H1 (cell line): ENCODE measurements at regions not wholly inside any gene's neighbourhood (a gene's known extent, or its start where the extent isn't known, plus 50 kb on each side); places are given as distances from the start of the nearest gene placed in this dataset.

Experiments used
- EGR1 ChIP-seq: IDR thresholded peaks from 2 replicates; pipeline ENCODE4 v1.6.1; 2011; ENCODE audit warnings: low read depth, low read length, borderline replicate concordance
- POLR2AphosphoS5 ChIP-seq: IDR thresholded peaks from 2 replicates; pipeline ENCODE4 v1.6.1; 2011; ENCODE audit warnings: low read depth, low read length
- RFX5 ChIP-seq: IDR thresholded peaks from 2 replicates; pipeline ENCODE4 v1.6.1; 2011; ENCODE audit warnings: low read depth, low read length, improper control_type of control experiment, borderline replicate concordance
- SAP30 ChIP-seq: fragments of 300-600 bp; sonication (generic); IDR thresholded peaks from 2 replicates; pipeline ENCODE4 v1.7.1; 2012; ENCODE audit warnings: low read length, moderate library complexity, mild to moderate bottlenecking, inconsistent platforms; ENCODE audit not compliant: insufficient read depth, insufficient replicate concordance
- SIX5 ChIP-seq: IDR thresholded peaks from 2 replicates; pipeline ENCODE4 v1.6.1; 2011; ENCODE audit warnings: mild to moderate bottlenecking, low read depth, low read length
- SP1 ChIP-seq: IDR thresholded peaks from 2 replicates; pipeline ENCODE4 v1.6.1; 2011; ENCODE audit warnings: low read depth, low read length
- TCF12 ChIP-seq: IDR thresholded peaks from 2 replicates; pipeline ENCODE4 v1.6.1; 2011; ENCODE audit warnings: low read depth, mild to moderate bottlenecking, low read length
- YY1 ChIP-seq: IDR thresholded peaks from 2 replicates; pipeline ENCODE4 v1.6.1; 2011; ENCODE audit warnings: low read depth, mild to moderate bottlenecking, low read length
- TF ChIP-seq, protein P1 (sequence below): fragments of 300-600 bp; sonication (generic); IDR thresholded peaks from 2 replicates; pipeline ENCODE4 v1.7.1; 2012; ENCODE audit warnings: low read length, moderate library complexity, mild to moderate bottlenecking, inconsistent platforms; ENCODE audit not compliant: insufficient replicate concordance

DNA sequence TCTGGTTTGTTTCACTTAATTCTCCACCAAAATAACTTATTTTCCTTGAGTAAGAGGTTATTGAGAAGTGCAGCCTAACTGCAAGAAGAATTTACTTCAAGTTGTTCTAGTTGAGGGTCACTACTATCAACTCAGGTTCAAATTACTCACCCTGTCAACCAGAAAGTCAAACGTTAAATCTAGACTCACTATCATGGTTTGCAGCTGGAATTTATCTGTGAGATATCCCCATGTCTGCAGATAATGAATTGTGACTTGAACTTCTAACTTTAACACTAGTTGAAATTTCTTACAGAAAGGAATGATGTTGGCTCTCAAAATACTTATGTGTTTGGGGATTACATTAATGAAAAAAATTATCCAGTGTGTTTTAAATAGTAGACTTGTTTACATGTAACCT is 1145.7 kb upstream of the NXPH2 start (continued):
- TF ChIP-seq, protein P1, sequence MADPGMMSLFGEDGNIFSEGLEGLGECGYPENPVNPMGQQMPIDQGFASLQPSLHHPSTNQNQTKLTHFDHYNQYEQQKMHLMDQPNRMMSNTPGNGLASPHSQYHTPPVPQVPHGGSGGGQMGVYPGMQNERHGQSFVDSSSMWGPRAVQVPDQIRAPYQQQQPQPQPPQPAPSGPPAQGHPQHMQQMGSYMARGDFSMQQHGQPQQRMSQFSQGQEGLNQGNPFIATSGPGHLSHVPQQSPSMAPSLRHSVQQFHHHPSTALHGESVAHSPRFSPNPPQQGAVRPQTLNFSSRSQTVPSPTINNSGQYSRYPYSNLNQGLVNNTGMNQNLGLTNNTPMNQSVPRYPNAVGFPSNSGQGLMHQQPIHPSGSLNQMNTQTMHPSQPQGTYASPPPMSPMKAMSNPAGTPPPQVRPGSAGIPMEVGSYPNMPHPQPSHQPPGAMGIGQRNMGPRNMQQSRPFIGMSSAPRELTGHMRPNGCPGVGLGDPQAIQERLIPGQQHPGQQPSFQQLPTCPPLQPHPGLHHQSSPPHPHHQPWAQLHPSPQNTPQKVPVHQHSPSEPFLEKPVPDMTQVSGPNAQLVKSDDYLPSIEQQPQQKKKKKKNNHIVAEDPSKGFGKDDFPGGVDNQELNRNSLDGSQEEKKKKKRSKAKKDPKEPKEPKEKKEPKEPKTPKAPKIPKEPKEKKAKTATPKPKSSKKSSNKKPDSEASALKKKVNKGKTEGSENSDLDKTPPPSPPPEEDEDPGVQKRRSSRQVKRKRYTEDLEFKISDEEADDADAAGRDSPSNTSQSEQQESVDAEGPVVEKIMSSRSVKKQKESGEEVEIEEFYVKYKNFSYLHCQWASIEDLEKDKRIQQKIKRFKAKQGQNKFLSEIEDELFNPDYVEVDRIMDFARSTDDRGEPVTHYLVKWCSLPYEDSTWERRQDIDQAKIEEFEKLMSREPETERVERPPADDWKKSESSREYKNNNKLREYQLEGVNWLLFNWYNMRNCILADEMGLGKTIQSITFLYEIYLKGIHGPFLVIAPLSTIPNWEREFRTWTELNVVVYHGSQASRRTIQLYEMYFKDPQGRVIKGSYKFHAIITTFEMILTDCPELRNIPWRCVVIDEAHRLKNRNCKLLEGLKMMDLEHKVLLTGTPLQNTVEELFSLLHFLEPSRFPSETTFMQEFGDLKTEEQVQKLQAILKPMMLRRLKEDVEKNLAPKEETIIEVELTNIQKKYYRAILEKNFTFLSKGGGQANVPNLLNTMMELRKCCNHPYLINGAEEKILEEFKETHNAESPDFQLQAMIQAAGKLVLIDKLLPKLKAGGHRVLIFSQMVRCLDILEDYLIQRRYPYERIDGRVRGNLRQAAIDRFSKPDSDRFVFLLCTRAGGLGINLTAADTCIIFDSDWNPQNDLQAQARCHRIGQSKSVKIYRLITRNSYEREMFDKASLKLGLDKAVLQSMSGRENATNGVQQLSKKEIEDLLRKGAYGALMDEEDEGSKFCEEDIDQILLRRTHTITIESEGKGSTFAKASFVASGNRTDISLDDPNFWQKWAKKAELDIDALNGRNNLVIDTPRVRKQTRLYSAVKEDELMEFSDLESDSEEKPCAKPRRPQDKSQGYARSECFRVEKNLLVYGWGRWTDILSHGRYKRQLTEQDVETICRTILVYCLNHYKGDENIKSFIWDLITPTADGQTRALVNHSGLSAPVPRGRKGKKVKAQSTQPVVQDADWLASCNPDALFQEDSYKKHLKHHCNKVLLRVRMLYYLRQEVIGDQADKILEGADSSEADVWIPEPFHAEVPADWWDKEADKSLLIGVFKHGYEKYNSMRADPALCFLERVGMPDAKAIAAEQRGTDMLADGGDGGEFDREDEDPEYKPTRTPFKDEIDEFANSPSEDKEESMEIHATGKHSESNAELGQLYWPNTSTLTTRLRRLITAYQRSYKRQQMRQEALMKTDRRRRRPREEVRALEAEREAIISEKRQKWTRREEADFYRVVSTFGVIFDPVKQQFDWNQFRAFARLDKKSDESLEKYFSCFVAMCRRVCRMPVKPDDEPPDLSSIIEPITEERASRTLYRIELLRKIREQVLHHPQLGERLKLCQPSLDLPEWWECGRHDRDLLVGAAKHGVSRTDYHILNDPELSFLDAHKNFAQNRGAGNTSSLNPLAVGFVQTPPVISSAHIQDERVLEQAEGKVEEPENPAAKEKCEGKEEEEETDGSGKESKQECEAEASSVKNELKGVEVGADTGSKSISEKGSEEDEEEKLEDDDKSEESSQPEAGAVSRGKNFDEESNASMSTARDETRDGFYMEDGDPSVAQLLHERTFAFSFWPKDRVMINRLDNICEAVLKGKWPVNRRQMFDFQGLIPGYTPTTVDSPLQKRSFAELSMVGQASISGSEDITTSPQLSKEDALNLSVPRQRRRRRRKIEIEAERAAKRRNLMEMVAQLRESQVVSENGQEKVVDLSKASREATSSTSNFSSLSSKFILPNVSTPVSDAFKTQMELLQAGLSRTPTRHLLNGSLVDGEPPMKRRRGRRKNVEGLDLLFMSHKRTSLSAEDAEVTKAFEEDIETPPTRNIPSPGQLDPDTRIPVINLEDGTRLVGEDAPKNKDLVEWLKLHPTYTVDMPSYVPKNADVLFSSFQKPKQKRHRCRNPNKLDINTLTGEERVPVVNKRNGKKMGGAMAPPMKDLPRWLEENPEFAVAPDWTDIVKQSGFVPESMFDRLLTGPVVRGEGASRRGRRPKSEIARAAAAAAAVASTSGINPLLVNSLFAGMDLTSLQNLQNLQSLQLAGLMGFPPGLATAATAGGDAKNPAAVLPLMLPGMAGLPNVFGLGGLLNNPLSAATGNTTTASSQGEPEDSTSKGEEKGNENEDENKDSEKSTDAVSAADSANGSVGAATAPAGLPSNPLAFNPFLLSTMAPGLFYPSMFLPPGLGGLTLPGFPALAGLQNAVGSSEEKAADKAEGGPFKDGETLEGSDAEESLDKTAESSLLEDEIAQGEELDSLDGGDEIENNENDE = no peak
- TF ChIP-seq TCF12 = no peak
- no peak for TF ChIP-seq SP1
- no peak for TF ChIP-seq RFX5
- TF ChIP-seq SAP30 = no peak
- no peak for TF ChIP-seq POLR2AphosphoS5
- no peak for TF ChIP-seq SIX5
- TF ChIP-seq YY1 = no peak
- no peak for TF ChIP-seq EGR1
